SHP77 treated with DMSO at 0.1 percent for 48 hours (cell line): ENCODE measurements at regions not wholly inside any gene's neighbourhood (a gene's known extent, or its start where the extent isn't known, plus 50 kb on each side); places are given as distances from the start of the nearest gene placed in this dataset.
"Not testable (repeated sequence)": the region's sequence is repeated elsewhere in the genome, so short reads cannot be mapped to it uniquely, and the experiment has no call there.

Experiments
- DNase-seq: peaks from one replicate; lab custom pipeline; 2025; lab: John Stamatoyannopoulos, UW

DNA sequence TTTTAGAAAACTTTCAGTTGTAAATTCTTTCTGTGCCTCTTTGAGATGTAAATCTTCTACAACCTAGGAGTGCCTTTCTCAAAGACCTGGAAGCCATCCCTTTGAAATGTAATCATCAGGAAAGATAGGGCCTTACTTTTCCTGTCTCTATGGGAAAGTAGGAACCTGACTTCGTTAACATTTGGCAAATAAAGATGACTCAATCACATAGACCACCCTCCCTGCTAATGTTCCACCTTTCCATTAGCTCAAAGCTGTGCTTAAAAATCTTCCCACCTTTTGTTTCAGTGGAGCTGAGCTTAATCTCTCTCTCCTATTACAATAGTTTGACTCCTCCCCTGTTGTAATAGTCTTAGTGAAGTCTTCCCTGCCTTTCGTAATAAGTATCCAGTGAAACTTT is 247.7 kb downstream of the OLFM4 start:
- no peak for DNase-seq

DNA sequence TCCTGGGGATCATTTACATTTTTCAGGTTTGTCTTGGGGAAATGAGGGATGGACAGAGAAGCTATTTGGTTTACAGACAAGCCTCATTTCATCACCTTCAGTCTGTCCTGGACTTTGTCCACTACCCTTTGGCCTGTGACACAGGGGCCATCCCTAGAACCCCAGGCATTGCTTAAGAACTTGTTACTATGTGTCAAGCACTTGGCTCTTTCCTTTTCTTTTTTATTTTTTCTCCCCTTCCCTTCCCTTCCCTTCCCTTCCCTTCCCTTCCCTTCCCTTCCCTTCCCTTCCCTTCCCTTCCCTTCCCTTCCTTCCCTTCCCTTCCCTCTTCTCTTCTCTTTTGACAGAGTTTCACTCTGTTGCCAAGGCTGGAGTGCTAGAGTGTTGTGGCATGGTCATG is 253.1 kb downstream of the OLFM4 start:
- no peak for DNase-seq

DNA sequence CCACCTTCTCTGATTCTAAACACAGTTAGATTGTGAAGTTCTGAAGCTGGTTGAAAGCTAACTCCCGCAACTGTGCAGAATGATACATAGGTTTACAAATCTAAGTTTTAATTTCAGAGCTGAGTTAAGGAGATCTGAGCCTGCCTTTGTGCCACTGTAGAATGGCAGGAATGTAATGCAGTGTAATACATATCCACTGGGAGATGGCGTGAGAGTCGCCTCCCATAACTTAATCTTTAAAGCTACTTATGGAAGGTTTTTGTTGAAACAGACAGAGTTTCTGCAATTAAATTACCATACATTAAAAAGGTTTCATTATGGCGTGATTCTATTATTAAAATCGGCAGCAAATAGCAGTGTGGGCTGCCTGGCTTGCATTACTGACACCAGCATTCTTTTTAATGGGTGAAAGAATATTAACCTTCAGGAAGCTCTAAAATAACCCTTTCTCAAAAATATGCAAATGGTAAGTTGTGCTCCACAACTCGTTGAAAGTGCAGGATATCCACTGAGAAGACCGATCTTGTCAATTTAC is 257.4 kb downstream of the OLFM4 start:
- DNase-seq = no peak

DNA sequence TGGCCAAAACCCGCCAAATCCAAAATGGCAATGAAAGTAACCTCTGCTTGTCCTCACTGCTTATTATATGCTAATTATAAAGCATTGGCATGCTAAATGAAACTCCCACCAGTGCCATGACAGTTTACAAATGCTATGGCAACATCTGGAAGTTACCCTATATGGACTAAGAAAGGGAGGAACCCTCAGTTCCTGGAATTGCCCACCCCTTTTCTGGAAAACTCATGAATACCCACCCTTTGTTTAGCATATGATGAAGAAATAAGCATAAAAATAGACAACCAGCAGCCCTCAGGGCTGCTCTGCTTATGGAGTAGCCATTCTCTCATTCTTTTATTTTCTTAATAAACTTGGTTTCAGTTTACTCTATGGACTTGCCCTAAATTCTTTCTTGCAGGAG is 269.8 kb downstream of the OLFM4 start:
- DNase-seq = no peak

DNA sequence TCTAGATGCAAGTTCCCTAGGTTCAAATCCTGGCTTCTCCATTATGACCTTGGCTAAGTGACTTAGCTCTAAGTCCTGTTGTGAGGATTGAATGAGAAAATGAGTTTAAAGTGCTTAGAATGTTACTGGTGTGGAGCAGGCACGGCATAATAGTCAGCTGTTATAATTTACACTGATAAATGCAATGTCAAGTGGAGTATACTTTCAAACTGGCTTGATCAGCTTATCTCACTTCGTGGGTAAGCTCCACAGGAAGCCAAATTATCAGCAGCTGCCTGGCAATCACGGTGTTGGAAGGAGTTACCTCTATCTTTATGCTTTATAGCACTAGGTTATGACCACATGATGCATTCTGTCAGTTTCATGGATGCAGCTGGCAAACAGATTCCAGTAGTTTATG is 272.8 kb downstream of the OLFM4 start:
- DNase-seq = no peak

DNA sequence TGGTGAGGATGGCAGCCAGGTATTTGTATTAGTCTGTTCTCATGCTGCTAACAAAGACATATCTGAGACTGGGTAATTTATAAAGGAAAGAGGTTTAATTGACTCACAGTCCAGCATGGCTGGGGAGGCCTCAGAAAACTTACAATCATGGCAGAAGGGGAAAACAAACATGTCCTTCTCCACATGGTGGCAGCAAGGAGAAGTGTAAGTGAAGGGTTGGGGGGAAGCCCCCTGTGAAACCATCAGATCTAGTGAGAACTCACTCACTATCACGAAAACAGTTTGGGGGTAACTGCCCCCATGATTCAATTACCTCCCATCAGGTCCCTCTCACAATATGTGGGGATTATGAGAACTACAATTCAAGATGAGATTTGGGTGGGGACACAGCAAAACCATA is 276.8 kb downstream of the OLFM4 start:
- DNase-seq = not testable (repeated sequence)

DNA sequence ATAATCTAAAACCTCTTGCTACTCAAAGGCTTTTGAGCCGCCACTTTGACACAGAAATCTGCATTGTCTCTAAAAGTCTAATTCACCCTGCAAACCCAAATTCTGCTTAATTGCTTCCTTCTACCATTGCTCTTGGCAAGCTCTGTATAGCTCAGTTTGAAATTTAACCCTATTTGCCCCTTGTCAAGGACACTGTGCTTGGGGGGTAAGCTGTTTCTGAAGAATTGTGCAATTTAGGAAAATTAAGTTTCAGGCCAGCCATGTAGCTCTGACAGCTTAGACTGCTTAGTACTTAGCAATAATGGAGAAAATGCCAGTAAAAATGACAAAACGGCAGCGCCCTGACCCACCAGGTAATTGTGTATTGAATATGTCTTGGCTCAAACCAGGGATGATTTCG is 282.2 kb downstream of the OLFM4 start:
- DNase-seq = no peak

DNA sequence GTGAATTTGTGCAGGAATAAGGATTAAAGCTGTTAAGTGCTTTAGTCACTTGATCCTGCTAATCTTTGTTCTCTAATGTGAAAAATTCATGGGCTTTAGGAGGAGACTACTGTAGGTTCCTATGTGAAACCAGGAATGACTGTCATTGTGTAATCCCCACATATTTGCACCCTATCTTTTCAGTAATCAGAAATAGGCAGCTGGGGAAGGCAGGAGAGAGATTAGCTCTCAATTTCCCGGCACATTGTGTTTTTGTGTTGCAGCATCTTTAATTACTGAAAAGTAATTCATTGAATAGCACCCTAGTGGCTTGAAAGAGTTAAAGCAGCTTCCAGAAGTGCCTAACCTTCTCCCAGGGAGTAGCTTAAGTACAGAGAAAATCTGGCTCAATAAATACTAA is 282.9 kb downstream of the OLFM4 start:
- no peak for DNase-seq

DNA sequence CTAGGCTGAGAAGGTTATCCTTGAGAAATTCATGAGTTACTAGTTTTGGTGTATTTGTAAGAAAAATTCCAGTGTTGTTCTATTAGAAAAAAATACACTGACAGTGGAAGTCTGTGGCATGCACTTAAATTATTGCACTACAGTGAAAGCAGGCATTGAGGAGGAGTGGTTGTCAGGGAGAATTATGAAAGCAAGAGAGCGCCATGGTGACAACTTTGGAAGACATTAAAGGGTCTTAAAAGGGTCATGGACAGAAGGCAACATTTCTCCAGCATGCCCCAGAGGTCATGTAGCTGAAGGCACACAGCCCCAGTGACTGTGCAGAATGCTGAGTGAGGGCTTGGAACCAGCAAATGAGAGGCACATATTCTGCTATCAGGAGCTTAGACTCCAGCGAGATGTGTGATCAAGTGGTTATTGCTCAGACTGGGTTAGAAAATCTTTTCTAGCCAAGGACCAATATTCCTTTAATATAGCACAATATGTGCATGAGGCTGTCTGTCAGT is 292.7 kb downstream of the OLFM4 start:
- no peak for DNase-seq

DNA sequence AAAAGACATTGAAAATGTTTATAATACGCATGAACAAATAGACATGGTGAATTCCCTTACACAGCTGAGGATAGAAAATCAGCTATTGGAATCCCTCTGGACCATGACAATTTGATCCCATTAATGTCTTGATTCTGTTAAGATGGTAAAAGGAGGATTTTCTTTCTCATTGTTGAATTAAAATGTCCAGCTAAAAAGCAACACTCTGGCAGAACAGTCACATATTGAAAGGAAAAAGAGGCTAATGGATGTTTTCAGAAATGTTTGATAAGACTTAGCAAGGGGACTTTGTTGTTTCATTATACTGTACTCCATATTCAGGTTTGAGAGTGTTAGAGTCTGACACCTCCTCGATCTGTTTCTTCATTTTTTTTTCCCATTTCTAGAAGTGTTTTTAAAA is 296.0 kb downstream of the OLFM4 start:
- DNase-seq = no peak

DNA sequence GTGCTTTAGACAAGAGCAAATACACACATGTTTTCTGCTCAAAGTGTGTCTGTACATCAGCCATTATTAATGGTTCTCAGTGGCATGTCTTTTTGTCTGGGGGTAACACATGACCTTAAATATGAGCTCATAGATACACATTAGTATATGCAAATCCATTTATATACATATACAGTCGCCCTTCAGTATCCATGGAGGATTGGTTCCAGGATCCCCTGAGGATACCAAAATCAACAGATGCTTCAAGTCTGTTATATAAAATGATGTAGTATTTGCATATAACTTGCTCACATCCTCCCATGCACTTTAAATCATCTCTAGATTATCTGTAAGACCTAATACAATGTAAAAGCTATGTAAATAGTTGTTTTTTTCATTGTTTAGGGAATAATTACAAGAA is 298.1 kb downstream of the OLFM4 start:
- DNase-seq = no peak

DNA sequence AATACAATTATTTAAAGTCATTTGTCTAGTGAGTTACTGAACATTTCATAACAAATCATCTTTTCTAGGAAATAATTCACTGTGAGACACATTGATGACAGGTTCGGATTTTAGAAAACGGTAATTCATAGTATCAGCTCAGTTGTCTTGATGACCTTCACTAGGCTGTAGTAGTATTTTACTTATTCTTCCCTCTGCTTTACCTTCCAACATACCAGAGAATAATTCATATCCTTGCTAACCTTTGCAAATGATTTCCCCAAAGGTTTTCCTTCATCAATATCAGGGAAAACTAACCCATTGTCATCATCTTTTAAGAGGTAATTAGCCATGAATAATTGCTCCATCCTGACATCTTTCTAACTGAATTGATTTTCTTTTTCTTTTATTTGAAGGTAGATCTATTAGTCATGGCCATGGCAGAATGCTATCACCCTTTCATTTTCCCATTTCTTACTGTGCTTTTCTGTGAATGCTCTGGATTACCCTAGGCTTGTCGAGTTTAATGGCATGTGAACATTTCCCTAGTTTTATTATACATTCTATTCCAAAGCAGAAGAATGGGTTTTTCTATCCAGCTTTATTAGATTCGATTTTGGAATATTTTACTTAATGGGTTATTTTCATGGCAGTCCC is 299.2 kb downstream of the OLFM4 start:
- no peak for DNase-seq

DNA sequence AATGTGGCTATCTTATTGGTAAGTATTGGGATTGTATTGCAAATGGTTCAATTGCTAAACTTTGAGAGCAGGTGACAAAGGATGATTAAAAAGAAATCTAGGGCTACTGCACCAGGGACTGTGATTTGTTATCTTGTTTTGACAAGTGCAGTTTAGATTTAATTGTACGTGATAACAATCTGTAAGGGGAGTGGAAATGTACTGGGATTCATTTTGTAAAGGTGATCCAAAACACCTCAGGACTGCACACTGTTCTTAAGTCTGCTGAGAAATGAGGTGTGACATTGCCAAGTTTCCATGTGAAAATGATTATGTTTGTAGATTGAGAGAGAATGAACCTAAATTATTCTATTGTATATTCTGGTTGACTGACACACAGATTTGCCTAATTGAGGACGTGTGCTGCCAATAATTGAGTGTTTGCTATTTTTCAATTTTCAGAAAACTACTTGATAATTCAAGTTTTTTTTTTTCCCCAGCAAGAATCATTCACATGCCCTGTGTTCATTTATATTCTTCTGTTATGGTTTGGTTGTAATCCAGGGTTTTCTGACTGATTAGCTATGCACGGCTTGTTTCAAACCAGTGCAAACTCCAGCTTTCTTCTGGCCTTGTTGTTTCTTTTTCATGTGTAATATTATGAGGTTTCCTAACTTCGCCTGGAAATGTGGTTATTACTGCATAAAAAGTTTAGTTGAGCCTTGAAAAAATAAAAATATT is 308.0 kb downstream of the OLFM4 start:
- DNase-seq = no peak

DNA sequence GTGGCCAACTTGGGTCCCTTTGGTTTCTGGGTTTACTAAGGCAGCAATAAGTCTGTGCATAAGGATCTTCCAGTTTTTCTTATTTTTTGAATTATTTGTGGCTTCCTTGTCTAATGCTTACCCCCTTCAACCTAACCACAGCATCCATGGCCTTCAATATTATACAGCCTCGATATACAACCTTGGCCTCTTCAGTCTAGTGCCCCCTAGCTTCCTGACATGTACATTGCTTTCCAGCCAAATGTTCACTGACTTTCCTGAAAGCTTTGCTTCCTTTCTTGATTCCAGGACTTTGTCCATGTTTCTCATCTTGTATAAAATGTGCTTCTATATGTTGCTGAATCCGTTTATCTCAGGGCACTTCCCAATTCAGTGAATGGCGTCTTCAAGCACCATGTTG is 310.1 kb downstream of the OLFM4 start:
- no peak for DNase-seq

DNA sequence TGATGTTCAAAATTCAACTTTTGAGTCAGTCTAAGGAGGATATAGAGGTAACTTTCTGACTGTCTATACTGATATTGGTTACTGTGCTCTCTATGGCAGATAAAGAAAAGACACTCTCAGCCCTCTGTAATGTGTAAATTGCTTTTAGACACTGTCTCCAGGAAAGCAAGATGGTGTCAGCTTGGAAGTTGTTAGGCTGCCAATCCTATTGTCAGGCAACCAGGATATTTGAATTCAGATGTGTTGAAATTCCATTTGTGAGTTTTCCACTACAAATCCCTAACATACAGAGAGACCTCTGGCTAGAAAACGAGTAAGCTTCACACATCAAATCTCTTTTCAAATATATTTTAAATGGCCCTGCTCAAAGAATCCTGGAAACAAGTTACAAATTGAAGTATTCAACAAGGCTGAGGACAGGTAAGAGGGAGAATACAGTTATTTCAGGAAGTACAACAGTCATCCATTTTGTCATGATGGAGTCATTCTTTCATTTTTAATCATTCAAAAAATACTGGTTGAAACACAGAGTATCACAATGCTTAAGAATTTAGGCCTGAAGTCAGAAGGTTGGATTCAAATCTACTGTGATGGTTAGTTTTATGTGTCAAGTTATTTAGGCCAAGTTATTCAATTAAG is 312.0 kb downstream of the OLFM4 start:
- no peak for DNase-seq

DNA sequence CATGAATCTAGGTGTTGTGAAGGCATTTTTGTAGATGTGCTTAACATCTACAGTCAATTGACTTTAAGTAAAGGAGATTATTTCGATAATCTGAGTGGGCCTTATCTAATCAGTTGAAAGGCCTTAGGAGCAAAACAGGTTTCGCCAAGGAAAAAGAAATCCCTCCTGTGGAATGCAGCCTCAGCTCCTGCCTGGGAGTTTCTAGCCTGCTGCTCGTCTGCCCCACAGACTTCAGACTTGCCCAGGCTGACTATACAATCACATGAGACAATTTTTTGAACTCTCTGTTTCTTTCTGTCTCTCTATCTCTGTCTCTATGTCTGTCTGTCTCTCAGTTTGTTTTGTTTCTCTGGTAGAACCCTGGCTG is 312.5 kb downstream of the OLFM4 start:
- DNase-seq = no peak

DNA sequence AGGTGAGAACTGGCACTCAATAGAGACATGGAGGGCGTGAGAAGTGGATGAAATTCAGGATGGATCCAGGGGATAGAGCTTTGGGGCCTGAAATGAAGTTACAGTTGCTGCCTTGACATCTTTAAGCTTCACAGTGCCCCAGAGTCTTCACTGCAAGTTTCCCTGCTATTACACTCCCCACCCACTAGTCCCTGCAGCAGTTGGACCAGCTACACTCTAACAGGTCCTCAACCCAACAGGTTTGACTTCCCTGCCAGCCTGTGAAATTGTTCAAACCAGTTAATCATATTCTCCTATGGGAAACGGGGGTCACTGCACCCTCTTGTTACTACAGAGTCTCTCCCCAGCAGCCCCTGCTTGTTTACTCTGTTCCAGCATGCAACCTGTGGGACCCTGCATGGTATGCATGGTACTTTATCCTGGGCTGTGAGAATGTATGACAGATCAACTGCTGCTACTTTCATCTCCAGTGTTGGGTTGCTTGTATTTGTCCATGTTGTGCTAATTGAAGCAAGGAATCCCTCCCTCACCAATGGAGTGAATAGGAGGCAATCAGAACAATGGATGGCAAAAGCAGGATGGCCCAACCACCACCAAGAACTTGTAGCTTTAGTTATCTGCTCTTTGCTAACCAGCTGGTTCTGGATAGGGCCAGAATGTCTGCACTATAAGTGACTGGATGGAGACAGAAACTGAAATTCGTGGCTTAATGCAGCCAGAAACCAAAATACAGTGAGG is 314.2 kb downstream of the OLFM4 start:
- DNase-seq = no peak

DNA sequence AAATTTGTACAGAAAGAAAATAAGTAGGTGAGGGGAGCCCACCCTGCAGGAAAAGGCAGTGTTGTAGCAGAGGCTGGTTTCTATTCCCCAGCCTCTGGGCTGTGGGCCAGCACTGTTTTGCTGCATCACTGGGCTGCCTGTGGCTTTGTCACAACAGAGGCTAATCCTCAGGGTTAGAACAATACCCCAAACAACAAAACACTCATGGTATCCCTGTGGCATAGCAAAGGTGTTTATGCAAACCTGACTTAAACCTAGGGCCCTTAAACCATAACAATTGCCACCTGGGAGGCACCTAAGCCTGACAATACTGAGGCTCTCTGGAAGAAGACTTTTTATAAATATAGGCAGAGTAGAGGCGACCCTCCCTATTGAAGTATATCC is 314.7 kb downstream of the OLFM4 start:
- DNase-seq = no peak

DNA sequence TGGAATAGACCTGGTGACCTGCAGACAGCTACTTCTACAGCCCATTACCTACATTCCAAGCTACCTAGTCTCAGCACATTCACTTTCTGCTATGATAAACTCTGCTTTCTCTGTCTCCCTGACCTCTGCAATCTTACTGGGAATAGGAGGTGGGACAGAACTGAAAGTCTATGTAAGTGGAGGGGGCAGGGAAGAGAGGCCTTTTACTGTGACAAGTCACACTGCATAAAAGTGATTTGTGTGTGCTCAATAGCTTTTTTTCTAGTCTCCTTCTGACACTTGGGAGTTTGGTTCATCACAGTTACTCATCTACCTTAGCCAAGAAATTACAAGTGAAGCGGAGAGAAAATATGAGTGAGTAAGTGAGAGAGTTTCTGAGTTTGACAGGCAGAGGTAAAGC is 322.4 kb downstream of the OLFM4 start:
- DNase-seq = no peak

DNA sequence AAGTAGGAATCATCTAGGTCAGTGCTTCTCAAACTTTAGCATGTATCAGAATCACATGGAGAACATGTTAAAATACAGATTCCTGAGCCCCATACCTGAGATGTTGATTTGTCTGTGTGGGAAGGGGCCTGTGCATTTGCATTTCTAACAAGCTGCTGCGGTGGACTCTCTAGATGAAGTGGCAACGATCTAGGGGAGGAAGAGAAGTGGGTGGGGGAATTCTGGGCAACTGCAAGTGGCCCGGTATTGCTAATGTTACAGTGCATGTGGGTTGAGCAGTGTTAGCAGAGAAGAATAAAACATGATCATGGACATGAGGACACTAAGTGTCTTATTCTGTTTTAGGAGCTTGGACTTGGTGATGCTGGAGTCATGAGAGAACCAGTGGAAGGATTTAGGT is 329.0 kb downstream of the OLFM4 start:
- DNase-seq = no peak

DNA sequence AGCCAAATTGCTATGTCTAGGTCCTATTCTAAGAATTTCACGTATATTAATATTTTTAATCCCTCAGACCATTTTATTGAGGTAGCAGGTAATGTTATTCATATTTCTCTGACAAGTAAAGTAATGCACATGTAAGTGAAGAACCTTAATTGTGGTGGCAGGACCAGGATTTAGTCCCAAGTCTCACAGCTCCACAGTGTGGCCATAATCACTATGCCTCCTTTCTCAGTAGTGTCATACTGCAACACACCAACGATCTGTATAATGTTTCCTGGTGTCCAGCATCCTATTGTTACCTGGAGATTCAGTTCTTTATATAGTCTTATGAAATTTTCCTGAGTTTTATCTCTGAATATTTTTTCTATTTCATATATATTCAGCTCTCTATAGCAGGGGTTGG is 340.3 kb downstream of the OLFM4 start:
- no peak for DNase-seq

DNA sequence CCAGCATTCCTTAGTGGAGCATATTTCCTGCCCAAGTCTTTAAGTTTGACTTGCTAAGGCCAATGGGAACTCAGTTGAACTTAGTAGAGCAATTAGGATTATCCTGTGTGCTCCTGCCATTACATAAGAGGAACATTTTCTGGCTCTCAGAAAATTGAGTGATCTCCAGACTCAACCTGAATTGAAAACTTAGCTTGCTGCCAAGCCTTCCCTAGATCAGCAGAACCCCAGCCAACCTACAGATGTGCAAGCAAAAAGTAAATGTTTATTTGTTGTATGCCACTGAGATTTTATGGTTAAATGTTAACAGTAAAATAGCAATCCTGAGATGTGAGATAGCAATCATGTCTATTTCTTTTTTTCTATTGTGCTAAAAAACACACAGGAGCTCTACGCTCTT is 350.9 kb downstream of the OLFM4 start:
- no peak for DNase-seq

DNA sequence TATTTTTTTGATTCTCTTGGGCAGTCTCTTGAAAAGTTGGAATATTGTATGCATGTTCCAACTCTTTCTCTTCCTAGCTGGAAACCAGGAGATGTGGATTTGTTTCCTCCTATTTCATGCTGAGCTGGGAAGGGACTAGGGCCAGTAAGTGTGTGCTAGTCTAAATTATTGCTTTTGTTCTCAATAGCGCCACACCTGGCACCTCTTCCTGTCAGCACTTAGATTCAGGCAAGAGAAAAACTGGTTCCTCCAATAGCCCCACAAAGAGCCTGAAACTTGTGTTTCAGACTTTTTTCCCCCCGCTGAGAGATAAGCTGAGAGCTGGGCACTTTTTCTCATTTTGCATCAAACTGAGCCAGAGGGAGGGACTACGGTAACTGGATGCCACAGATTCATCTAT is 353.4 kb downstream of the OLFM4 start:
- DNase-seq = no peak
